GM10248 (cell line): ENCODE measurements at regions not wholly inside any gene's neighbourhood (a gene's known extent, or its start where the extent isn't known, plus 50 kb on each side); places are given as distances from the start of the nearest gene placed in this dataset.

Experiments used
- CTCF ChIA-PET: fragments of 300-600 bp; sonication (Branson Sonifier 250); formaldehyde crosslinking; extraction: SDS; loops from one replicate; lab custom pipeline; 2021; ENCODE audit warnings: antibody characterized with exemption; lab: Yijun Ruan, JAX
- POLR2A ChIA-PET: fragments of 350-650 bp; sonication (Branson Sonifier 250); formaldehyde crosslinking; extraction: SDS; loops from one replicate; lab custom pipeline; 2020; ENCODE audit warnings: antibody characterized with exemption; lab: Yijun Ruan, JAX
- DNase-seq: peaks from one replicate; pipeline ENCODE4 v3.0.0; 2012; ENCODE audit errors: extremely low spot score
- TF ChIP-seq, protein P1 (sequence below): IDR thresholded peaks from 2 replicates; pipeline ENCODE4 v1.5.1; 2012; ENCODE audit warnings: mild to moderate bottlenecking, low read depth; ENCODE audit errors: extremely low read depth, missing control alignments, control extremely low read depth

DNA sequence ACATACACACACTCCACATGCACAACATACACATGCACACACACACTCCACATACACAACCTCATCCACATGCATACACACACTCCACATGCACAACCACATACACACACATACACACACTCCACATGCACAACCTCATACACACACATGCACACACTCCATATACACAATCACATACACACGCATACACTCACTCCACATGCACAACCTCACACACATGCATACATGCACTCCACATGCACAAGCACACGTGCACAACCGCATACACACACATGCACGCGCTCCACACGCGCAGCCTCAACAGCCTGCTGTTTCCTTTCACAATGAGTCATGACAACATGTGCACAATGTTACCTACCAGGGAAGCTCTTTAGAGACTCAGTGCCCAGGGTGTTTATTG is 61.2 kb upstream of the TMEM132C start:
- DNase-seq: no peak
- CTCF ChIA-PET: no interaction called here
- TF ChIP-seq, protein P1, sequence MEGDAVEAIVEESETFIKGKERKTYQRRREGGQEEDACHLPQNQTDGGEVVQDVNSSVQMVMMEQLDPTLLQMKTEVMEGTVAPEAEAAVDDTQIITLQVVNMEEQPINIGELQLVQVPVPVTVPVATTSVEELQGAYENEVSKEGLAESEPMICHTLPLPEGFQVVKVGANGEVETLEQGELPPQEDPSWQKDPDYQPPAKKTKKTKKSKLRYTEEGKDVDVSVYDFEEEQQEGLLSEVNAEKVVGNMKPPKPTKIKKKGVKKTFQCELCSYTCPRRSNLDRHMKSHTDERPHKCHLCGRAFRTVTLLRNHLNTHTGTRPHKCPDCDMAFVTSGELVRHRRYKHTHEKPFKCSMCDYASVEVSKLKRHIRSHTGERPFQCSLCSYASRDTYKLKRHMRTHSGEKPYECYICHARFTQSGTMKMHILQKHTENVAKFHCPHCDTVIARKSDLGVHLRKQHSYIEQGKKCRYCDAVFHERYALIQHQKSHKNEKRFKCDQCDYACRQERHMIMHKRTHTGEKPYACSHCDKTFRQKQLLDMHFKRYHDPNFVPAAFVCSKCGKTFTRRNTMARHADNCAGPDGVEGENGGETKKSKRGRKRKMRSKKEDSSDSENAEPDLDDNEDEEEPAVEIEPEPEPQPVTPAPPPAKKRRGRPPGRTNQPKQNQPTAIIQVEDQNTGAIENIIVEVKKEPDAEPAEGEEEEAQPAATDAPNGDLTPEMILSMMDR: no peak
- POLR2A ChIA-PET: no interaction called here
